GM04504 (cell line): ENCODE measurements at regions not wholly inside any gene's neighbourhood (a gene's known extent, or its start where the extent isn't known, plus 50 kb on each side); places are given as distances from the start of the nearest gene placed in this dataset.

ENCODE experiments used
- DNase-seq: peaks from one replicate; pipeline ENCODE4 v3.0.0-alpha.2; 2012; ENCODE audit warnings: low read depth

- DNase-seq: no peak
Observed at GRCh38 chr3:30069056-30069455, 537.3 kb upstream of the TGFBR2 start.

- DNase-seq: no peak
Observed at GRCh38 chr3:30073040-30073439, 533.4 kb upstream of the TGFBR2 start.

DNA sequence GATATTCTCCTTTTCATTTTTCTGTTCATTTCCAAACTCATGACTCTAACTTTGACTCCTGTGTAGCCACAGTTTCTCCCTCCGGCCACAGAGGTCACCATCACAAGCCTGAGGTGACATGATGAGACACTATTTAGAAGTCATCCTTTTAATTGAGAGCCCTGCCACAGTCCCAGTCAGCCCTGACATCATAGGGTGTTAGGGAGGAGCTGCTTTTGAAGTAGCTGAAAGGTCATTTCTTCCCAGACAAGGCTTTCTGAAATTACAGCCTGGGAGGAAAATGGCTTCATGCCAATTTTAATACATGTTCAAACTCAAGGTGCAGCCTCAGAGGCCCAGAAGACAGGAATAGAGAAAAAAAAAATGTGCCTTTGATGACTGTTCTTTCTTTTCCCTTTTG is 532.8 kb upstream of the TGFBR2 start:
- DNase-seq: no peak

DNA sequence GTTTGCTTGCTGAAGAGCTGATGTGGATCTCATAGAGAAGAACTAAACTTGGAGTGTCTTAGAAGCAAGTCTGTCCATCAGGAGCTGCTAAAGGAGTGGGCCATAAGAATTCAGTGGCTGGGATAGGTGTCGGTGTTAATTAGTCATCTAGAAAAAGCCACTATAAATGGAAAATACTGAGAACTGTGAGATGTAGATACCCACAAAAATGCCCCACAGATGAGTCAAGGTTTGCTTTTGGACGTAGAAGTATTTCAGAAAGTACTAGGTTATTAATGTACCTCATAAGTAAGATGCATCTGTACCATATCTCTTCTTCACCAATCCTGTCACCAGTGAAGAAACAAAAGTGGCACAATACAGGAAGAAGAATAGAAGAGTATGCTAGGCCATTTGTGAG is 530.9 kb upstream of the TGFBR2 start:
- no peak for DNase-seq

- no peak for DNase-seq
Observed at GRCh38 chr3:30076899-30077298, 529.5 kb upstream of the TGFBR2 start.

- DNase-seq: no peak
Observed at GRCh38 chr3:30077746-30078145, 528.7 kb upstream of the TGFBR2 start.

- DNase-seq: no peak
Observed at GRCh38 chr3:30078736-30079135, 527.7 kb upstream of the TGFBR2 start.

- no peak for DNase-seq
Observed at GRCh38 chr3:30081904-30082303, 524.5 kb upstream of the TGFBR2 start.

GRCh38 chr3:30082652-30083051 is 523.7 kb upstream of the TGFBR2 start:
- DNase-seq: no peak

DNA sequence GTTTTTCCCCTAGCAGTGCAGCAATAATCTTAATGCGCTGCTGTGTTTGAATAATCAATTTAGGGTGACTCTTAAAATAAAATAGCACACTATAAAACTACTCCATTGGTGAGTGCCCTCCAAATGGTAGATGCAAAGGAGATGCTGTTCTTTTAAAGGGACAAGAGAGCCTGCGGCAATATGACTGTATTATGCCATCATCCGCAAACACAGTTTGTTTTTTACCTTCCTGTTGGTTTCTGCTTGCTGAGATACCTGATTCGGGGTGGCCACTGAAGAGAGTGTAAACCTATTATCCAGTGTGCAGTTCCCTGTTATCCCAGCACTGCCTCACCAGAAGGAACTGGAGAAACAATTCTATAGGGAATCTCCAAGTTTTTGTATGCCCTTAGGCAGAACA is 523.1 kb upstream of the TGFBR2 start:
- DNase-seq: no peak

GRCh38 chr3:30084316-30084715 is 522.1 kb upstream of the TGFBR2 start:
- DNase-seq: no peak

DNA sequence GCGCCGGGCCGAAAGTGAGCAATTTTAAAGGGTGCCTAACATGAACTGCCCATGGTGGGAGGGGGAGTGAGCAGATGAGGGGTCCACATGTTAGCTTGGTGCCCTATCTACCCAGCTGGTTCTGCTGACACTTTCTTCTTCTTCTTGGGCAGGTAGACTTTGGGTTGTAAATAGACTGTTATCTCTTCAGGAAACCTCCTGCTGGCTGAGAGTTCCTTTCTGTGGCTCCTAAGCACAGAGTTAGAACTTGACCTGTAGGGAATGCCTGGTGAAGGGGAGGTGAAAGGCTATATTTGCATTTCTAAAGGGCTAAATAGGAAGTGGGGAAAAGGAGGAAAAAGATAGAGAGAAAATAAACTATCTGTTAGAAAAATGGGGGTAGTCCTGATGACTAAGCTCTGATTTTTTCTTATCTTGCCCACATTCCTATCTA is 521.4 kb upstream of the TGFBR2 start:
- DNase-seq: no peak

GRCh38 chr3:30085486-30085885 is 520.9 kb upstream of the TGFBR2 start:
- no peak for DNase-seq

- DNase-seq: no peak
Observed at GRCh38 chr3:30091686-30092085, 514.7 kb upstream of the TGFBR2 start.

DNA sequence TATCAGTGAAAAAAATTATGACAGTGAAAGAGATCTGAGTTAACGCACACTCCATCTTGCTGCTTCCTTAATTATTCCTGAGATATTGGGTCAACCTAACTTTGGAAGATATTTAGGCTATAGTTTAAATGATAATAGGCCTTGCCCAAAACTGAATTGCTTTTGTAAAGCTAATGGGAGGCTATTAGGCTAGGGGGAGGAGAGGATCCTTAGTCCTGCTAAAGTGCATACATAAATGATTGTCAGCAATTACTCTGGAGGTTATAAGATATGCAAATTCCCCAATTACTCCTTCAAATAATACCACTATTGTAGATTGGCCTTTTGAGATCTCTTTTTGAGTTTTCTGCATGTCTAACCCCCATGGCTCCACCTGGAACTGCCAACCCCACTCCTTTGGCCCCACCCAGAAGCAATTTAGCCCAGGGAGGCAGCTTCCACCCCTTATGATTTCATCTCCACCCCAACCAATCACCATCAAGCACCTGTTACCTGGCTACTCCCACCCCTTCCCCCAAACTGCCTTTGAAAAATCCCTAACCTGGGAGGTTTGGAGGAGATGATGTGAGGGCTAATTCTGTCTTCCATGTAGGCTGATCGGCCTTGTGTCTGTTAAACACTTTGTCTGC is 509.3 kb upstream of the TGFBR2 start:
- DNase-seq: no peak

DNA sequence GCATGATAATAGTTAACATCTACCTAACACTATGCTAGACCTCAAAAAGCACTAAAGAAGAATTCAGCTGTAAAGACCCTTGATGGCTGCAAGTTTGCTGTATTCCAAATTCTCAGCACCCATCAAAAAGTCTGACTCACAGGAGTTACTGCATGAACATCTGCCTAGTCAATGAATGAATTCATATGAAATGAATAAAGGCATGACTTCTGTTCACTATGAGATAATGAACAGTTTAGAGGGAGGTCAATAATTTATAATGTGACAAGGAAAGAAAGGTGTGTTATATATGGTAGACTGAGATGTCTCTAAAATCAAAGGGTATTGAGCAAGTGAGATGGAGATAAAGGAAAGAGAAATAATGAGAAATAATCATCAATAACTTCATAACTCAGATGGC is 508.2 kb upstream of the TGFBR2 start:
- DNase-seq: no peak

DNA sequence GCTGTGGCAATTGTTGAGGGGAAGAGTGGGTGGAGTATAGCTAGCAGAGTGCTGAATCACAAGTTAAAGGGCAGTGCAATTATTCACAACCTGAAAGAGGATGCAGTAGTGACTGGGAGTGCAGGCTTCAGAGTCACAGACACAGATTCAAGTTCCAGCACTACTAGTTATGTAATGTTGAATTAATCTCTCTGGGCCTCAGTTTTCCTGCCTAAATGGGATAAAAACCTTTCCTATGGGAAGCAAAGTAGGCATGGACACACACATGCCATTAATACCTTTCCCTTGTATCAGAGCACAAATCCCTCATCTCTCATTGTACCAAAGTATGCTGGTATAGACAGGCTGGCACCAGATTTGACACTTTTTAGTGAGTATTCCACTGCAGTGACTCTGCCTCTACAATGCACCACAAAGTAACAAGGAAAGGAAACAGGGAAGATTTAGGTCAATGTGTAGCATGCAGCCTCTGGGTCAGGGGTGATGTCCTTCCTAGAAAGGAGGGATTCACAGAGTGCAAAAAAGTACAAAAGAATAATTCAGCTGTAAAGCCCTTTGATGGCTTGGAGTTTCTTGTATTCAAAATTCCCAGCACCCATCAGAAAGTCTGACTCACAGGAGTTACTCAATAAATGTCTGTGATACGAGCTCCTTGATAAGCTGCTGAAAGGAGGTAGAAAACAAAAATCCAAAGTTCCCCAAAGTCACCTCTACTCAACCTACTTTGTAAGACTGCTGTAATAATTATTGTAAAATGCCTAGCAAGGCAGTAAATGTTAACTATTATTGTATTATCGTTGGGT is 507.5 kb upstream of the TGFBR2 start:
- peak; percentile 10 for DNase-seq

- no peak for DNase-seq
Observed at GRCh38 chr3:30102356-30102755, 504.0 kb upstream of the TGFBR2 start.

- no peak for DNase-seq
Observed at GRCh38 chr3:30103186-30103585, 503.2 kb upstream of the TGFBR2 start.

GRCh38 chr3:30107531-30107930 is 498.9 kb upstream of the TGFBR2 start:
- DNase-seq: no peak

DNA sequence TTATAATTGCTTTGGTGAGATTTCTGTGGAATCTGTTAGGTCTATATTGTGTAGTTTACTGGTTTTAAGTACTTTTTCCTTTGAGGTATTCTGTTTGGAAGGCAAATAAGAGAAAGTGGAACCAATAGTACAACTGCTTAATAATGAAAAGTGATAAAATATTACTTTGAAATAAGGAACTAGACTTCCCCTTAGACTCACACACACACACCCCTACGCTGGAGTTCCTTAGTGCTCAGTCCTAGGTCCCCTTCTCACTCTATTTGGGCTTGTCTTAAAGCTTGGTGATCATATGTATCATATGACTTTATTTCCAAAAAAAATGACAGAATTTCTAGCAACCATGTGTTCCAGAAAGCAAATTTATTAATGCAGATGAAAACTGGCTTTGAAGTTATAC is 494.0 kb upstream of the TGFBR2 start:
- no peak for DNase-seq

GRCh38 chr3:30112902-30113484 is 493.4 kb upstream of the TGFBR2 start:
- peak; percentile 24 for DNase-seq

DNA sequence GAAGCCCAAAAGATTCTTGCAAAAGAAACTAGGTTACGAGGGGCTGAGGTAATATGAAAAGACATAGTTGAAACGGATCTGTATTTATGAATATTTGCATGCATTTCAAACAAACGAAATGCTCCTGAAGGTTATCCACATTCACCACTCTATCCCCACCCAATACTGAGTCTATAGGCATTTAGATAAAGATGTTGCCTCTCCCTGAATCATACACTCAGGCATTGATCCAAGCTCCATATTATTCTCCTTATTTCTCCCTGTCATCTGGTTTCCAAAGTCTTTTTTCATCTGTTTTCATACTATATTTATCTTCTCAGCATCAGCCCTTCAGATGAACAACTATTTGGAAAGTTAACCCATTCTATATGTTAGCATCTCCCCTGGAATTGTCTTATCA is 492.5 kb upstream of the TGFBR2 start:
- no peak for DNase-seq
